Ovary (tissue), 7 donors: ENCODE measurements at regions not wholly inside any gene's neighbourhood (a gene's known extent, or its start where the extent isn't known, plus 50 kb on each side); places are given as distances from the start of the nearest gene placed in this dataset.

Experiments used
- DNase-seq, 5 donors: peaks; one replicate each; pipeline ENCODE4 v3.0.0-alpha.2; 2019 to 2020
- H3K27ac ChIP-seq, 2 donors: fragments of 200-600 bp; one replicate each; pipeline versions ENCODE4 v1.5.1 to v1.8.0; 2019 to 2022
- H3K27me3 ChIP-seq: fragments of 200-600 bp; one replicate; pipeline ENCODE4 v1.8.0; 2022
- H3K36me3 ChIP-seq: fragments of 200-600 bp; sonication (generic); one replicate; pipeline ENCODE4 v1.5.1; 2019
- H3K4me1 ChIP-seq: one replicate; pipeline ENCODE4 v1.8.1; 2013; ENCODE audit warnings: mild to moderate bottlenecking, moderate library complexity; ENCODE audit not compliant: insufficient read depth
- H3K4me3 ChIP-seq: fragments of 200-600 bp; sonication (generic); one replicate; pipeline ENCODE4 v1.5.1; 2017
- H3K9me3 ChIP-seq, 2 donors: fragments of 200-600 bp in 1 of 2; sonication (generic) in 1 of 2; one replicate each; pipeline versions ENCODE4 v1.5.1 to v1.8.1; 2013 to 2019; ENCODE audit warnings: mild to moderate bottlenecking in 1 of 2, moderate library complexity in 1 of 2
- CTCF ChIP-seq, 3 donors: fragments of 450-650 bp in 2 of 3; fragments of 200-600 bp in 1 of 3; IDR thresholded peaks; one replicate each; pipeline versions ENCODE4 v1.5.1 to v1.8.0; 2016 to 2022; ENCODE audit warnings: antibody characterized with exemption in 3 of 3, mild to moderate bottlenecking in 1 of 3
- EP300 ChIP-seq: sonication (generic); formaldehyde crosslinking; IDR thresholded peaks from one replicate; pipeline ENCODE4 v1.6.1; 2017; ENCODE audit warnings: antibody characterized with exemption
- POLR2A ChIP-seq: fragments of 450-650 bp; IDR thresholded peaks from one replicate; pipeline ENCODE4 v1.6.1; 2017; ENCODE audit warnings: antibody characterized with exemption, mild to moderate bottlenecking, moderate library complexity
- WGBS, 3 donors: extraction: QIAGEN DNeasy Blood & Tissue Kit in 1 of 3; methylation state at CpG; one replicate each; pipeline versions ENCODE4 v1.1.5 to v1.1.7; 2013 to 2017; 5-methylcytosine and 5-hydroxymethylcytosine counted together
- intact Hi-C, 4 donors: fragments of 100-400 bp; cut with DNase I; formaldehyde crosslinking; loops; one replicate each; pipeline versions ENCODE4 v1.11.0 to v1.15.1; 2022 to 2023
- donor health status: DM: no; HTN: no; CAD: no; lungs with moderate emphysema.
- donor health status: DM: no; HTN: no; CAD: no.
- donor health status: Bipolar disorder and iron deficiency.
- donor health status: DM: no; HTN: no; CAD: no.
- donor health status: DM: yes; HTN: yes; CAD: no.

- Histone ChIP-seq H3K4me3 (no peak overlapping the region), H3K36me3 (no peaks in the 10 kb centered on the region), H3K9me3 (no peaks in the 10 kb centered on the region), H3K27ac (no peak overlapping the region), H3K27me3 (no peaks in the 10 kb centered on the region), H3K4me1 (no peaks in the 10 kb centered on the region)
- DNase-seq: no peak
- intact Hi-C loops: no loop called here
- TF ChIP-seq POLR2A (no peak), EP300 (no peak), CTCF (IDR thresholded peaks at IDR 0.05) (no peak)
- WGBS, 3 donors: 67 to 76% (median 70%) methylated on average over 24 of the region's 24 CpGs
These were observed 137.9 kb upstream of the NEDD9 start for GRCh38 chr6:11370191-11371018.

DNA sequence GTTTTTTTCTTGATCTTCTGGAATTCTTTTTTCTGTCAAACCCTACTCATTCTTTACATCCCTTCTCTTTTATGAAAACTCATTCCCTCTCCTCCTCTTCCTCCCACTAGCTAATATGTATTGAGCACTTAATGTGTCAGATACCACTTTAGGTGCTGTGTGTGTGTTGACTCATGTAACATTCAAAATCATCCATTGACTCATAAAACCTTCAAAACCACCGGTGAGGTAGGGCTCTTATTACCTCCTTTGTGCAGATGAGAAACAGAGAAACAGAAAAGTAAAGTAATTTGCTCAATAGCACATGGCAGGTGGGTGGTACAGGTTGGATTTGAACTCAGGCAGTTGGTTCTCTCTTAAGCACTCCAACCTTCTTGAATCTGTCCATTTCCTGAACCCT, 136.3 kb upstream of the NEDD9 start:
- no peak for DNase-seq
- no peak overlapping the region for H3K27ac ChIP-seq
- H3K4me1 ChIP-seq: no peaks in the 10 kb centered on the region
- intact Hi-C loops: no loop called here
- WGBS, 3 donors: 62 to 88% (median 81%) methylated on average over 1 of the region's 1 CpG
- no peaks in the 10 kb centered on the region for H3K27me3 ChIP-seq
- H3K4me3 ChIP-seq: no peak overlapping the region
- H3K9me3 ChIP-seq: no peaks in the 10 kb centered on the region
- no peak for TF ChIP-seq POLR2A
- no peak for TF ChIP-seq EP300
- TF ChIP-seq CTCF (IDR thresholded peaks at IDR 0.05): no peak
- H3K36me3 ChIP-seq: no peaks in the 10 kb centered on the region

DNA sequence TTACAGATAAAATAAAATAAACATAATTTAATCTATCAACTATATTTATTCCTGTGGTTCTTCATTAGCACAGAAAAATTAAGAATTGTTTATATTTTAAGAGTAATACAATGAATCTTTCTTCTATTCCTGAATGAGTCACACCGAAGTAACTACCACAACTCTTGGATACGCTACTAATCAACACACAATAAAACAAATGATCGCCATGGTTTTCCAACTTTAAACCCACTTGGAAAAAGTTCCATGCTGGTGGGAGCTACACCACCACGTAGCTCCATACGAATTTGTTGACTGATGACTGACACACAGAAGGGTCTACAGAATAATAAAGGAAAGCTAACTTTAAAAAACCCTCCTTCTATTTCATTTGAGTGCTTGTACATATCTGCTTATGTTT, 135.8 kb upstream of the NEDD9 start:
- no peak overlapping the region for H3K27ac ChIP-seq
- TF ChIP-seq EP300: no peak
- no peak for TF ChIP-seq POLR2A
- no peak for TF ChIP-seq CTCF (IDR thresholded peaks at IDR 0.05)
- intact Hi-C loops: no loop called here
- DNase-seq: no peak
- WGBS, 3 donors: 83 to 89% (median 83%) methylated on average over 5 of the region's 5 CpGs
- no peaks in the 10 kb centered on the region for H3K27me3 ChIP-seq
- H3K36me3 ChIP-seq: no peaks in the 10 kb centered on the region
- H3K4me1 ChIP-seq: no peaks in the 10 kb centered on the region
- no peaks in the 10 kb centered on the region for H3K9me3 ChIP-seq
- no peak overlapping the region for H3K4me3 ChIP-seq

- H3K27ac ChIP-seq: no peak overlapping the region
- no peak overlapping the region for H3K4me3 ChIP-seq
- H3K9me3 ChIP-seq: no peaks in the 10 kb centered on the region
- WGBS, 3 donors: 64 to 81% (median 74%) methylated on average over 6 of the region's 6 CpGs
- TF ChIP-seq CTCF (IDR thresholded peaks at IDR 0.05) (no peak), EP300 (no peak), POLR2A (no peak)
- no peaks in the 10 kb centered on the region for H3K36me3 ChIP-seq
- H3K4me1 ChIP-seq: no peaks in the 10 kb centered on the region
- no peaks in the 10 kb centered on the region for H3K27me3 ChIP-seq
- intact Hi-C loops: no loop called here
- no peak for DNase-seq
These were observed 135.3 kb upstream of the NEDD9 start for GRCh38 chr6:11367638-11368199.
